HG03520 (cell line): ENCODE measurements at regions not wholly inside any gene's neighbourhood (a gene's known extent, or its start where the extent isn't known, plus 50 kb on each side); places are given as distances from the start of the nearest gene placed in this dataset.

Experiments used
- ATAC-seq: cut with Tn5 transposase; IDR thresholded peaks from one replicate; pipeline ENCODE4 v1.9.1; 2021; ENCODE audit warnings: mild to moderate bottlenecking, moderate library complexity; ENCODE audit not compliant: unreplicated experiment

GRCh38 chr16:13852827-13853226 lies 67.1 kb upstream of the ERCC4 start:
- no peak for ATAC-seq

GRCh38 chr16:13856398-13856797 lies 63.6 kb upstream of the ERCC4 start:
- no peak for ATAC-seq

- ATAC-seq: no peak
These were observed 63.0 kb upstream of the ERCC4 start for GRCh38 chr16:13856811-13857511.

GRCh38 chr16:13858873-13859580 lies 60.9 kb upstream of the ERCC4 start:
- ATAC-seq: no peak

- no peak for ATAC-seq
These were observed 56.7 kb upstream of the ERCC4 start for GRCh38 chr16:13863075-13863765.

GRCh38 chr16:13864689-13865088 lies 55.3 kb upstream of the ERCC4 start:
- no peak for ATAC-seq

- no peak for ATAC-seq
These were observed 53.9 kb upstream of the ERCC4 start for GRCh38 chr16:13866073-13866472.
